ENCODE measurements at regions not wholly inside any gene's neighbourhood (a gene's known extent, or its start where the extent isn't known, plus 50 kb on each side); places are given as distances from the start of the nearest gene placed in this dataset.

DNA sequence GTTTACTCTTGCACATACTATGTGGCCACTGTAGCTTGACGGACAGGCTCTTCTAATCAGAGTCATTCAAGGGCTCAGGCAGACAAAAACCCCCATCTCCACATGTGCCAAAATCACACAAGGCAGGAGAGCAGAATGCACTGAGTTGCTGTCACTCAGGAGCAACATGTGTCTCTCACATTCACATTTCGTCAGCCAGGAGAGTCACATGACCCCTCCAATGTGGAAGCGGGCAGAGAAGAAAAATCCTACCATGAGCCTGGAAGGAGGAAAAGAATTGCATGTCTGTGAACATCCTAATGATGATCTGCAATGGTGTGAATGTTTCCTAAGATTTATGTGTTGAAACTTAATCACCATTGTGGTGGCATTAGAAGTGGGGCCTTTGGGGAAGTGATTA lies 69.9 kb upstream of the MSX2 start:
- no peak overlapping the region for H3K4me2 ChIP-seq (ENCODE audit: low read length)
- no peak overlapping the region for H2AFZ ChIP-seq (ENCODE audit: low read length)
- no TSS peak for BruUV-seq (replicated peaks)
- no peaks in the 10 kb centered on the region for H3K4me1 ChIP-seq (ENCODE audit: insufficient read depth, low read length, poor library complexity, severe bottlenecking)
- CTCF ChIA-PET (ENCODE audit: unreplicated experiment) = no interaction called here
- TF ChIP-seq EZH2phosphoT487 (IDR thresholded peaks at IDR 0.05; ENCODE audit: borderline replicate concordance, low read depth, low read length) = no peak
- TF ChIP-seq, protein P1, sequence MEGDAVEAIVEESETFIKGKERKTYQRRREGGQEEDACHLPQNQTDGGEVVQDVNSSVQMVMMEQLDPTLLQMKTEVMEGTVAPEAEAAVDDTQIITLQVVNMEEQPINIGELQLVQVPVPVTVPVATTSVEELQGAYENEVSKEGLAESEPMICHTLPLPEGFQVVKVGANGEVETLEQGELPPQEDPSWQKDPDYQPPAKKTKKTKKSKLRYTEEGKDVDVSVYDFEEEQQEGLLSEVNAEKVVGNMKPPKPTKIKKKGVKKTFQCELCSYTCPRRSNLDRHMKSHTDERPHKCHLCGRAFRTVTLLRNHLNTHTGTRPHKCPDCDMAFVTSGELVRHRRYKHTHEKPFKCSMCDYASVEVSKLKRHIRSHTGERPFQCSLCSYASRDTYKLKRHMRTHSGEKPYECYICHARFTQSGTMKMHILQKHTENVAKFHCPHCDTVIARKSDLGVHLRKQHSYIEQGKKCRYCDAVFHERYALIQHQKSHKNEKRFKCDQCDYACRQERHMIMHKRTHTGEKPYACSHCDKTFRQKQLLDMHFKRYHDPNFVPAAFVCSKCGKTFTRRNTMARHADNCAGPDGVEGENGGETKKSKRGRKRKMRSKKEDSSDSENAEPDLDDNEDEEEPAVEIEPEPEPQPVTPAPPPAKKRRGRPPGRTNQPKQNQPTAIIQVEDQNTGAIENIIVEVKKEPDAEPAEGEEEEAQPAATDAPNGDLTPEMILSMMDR (conservative IDR thresholded peaks at IDR 0.05; ENCODE audit: low read length) = no peak
- intact Hi-C loops (cut with micrococcal nuclease; ENCODE audit: unreplicated experiment) = no loop called here
- no peaks in the 10 kb centered on the region for H3K79me2 ChIP-seq (ENCODE audit: insufficient read depth, low read depth, low read length)
- no peak overlapping the region for H3K27ac ChIP-seq (ENCODE audit: low read depth, low read length, poor library complexity, severe bottlenecking)
- POLR2A ChIA-PET = no interaction called here
- H3K9me3 ChIP-seq (ENCODE audit: low read length) = no peaks in the 10 kb centered on the region
- DNase-seq (ENCODE audit: low spot score) = no peak
- H4K20me1 ChIP-seq (ENCODE audit: insufficient read depth, low read length) = no peaks in the 10 kb centered on the region
- H3K9me2 ChIP-seq (ENCODE audit: insufficient read depth, low read length) = no peaks in the 10 kb centered on the region
- H3K36me3 ChIP-seq (ENCODE audit: insufficient read depth, low read length) = no peaks in the 10 kb centered on the region
- no peak overlapping the region for H3K4me3 ChIP-seq (ENCODE audit: low read depth, low read length, poor library complexity, severe bottlenecking)

- CTCF ChIA-PET (ENCODE audit: unreplicated experiment) = no interaction called here
- H4K20me1 ChIP-seq (ENCODE audit: insufficient read depth, low read length) = no peaks in the 10 kb centered on the region
- no peak overlapping the region for H3K27ac ChIP-seq (ENCODE audit: low read depth, low read length, poor library complexity, severe bottlenecking)
- H3K9me3 ChIP-seq (ENCODE audit: low read length) = no peaks in the 10 kb centered on the region
- no peak overlapping the region for H2AFZ ChIP-seq (ENCODE audit: low read length)
- BruUV-seq (replicated peaks) = no TSS peak
- no peaks in the 10 kb centered on the region for H3K79me2 ChIP-seq (ENCODE audit: insufficient read depth, low read depth, low read length)
- POLR2A ChIA-PET = no interaction called here
- H3K9me2 ChIP-seq (ENCODE audit: insufficient read depth, low read length) = no peaks in the 10 kb centered on the region
- no peak overlapping the region for H3K4me3 ChIP-seq (ENCODE audit: low read depth, low read length, poor library complexity, severe bottlenecking)
- DNase-seq (ENCODE audit: low spot score) = no peak
- H3K36me3 ChIP-seq (ENCODE audit: insufficient read depth, low read length) = no peaks in the 10 kb centered on the region
- H3K4me1 ChIP-seq (ENCODE audit: insufficient read depth, low read length, poor library complexity, severe bottlenecking) = no peaks in the 10 kb centered on the region
- intact Hi-C loops (cut with micrococcal nuclease; ENCODE audit: unreplicated experiment) = no loop called here
- no peak for TF ChIP-seq EZH2phosphoT487 (IDR thresholded peaks at IDR 0.05; ENCODE audit: borderline replicate concordance, low read depth, low read length)
- TF ChIP-seq, protein P1 (conservative IDR thresholded peaks at IDR 0.05; ENCODE audit: low read length) = no peak
- no peak overlapping the region for H3K4me2 ChIP-seq (ENCODE audit: low read length)
These were observed 69.0 kb upstream of the MSX2 start for GRCh38 chr5:174655351-174655750.

GRCh38 chr5:174664180-174664850 lies 60.1 kb upstream of the MSX2 start:
- ChIA-PET POLR2A (interaction anchor here (0.7 kb wide), 1 partner anchor 244 kb away, joined by 3 read pairs; no protein-coding TSS in a partner anchor), CTCF (ENCODE audit: unreplicated experiment) (no interaction called here)
- H3K4me2 ChIP-seq (ENCODE audit: low read length) = no peak overlapping the region
- H3K9me3 ChIP-seq (ENCODE audit: low read length) = no peaks in the 10 kb centered on the region
- intact Hi-C loops (cut with micrococcal nuclease; ENCODE audit: unreplicated experiment) = no loop called here
- DNase-seq (ENCODE audit: low spot score) = no peak
- no peak overlapping the region for H2AFZ ChIP-seq (ENCODE audit: low read length)
- no peak overlapping the region for H3K27ac ChIP-seq (ENCODE audit: low read depth, low read length, poor library complexity, severe bottlenecking)
- H3K4me1 ChIP-seq (ENCODE audit: insufficient read depth, low read length, poor library complexity, severe bottlenecking) = no peaks in the 10 kb centered on the region
- H3K79me2 ChIP-seq (ENCODE audit: insufficient read depth, low read depth, low read length) = no peaks in the 10 kb centered on the region
- no peak for TF ChIP-seq EZH2phosphoT487 (IDR thresholded peaks at IDR 0.05; ENCODE audit: borderline replicate concordance, low read depth, low read length)
- TF ChIP-seq, protein P1 (conservative IDR thresholded peaks at IDR 0.05; ENCODE audit: low read length) = no peak
- BruUV-seq (replicated peaks) = no TSS peak
- H3K9me2 ChIP-seq (ENCODE audit: insufficient read depth, low read length) = no peaks in the 10 kb centered on the region
- no peaks in the 10 kb centered on the region for H4K20me1 ChIP-seq (ENCODE audit: insufficient read depth, low read length)
- H3K36me3 ChIP-seq (ENCODE audit: insufficient read depth, low read length) = no peaks in the 10 kb centered on the region
- H3K4me3 ChIP-seq (ENCODE audit: low read depth, low read length, poor library complexity, severe bottlenecking) = no peak overlapping the region

All from OCI-LY7 (cell line).